Heart left ventricle (tissue), 16 donors: ENCODE measurements at regions not wholly inside any gene's neighbourhood (a gene's known extent, or its start where the extent isn't known, plus 50 kb on each side); places are given as distances from the start of the nearest gene placed in this dataset.

Experiments
- ATAC-seq, 4 donors: fragments of 200-7000 bp; cut with Tn5 transposase; one replicate each; pipeline ENCODE4 v1.9.1; 2020 to 2022; ENCODE audit warnings: moderate library complexity in 4 of 4, mild to moderate bottlenecking in 3 of 4, moderate number of reproducible peaks in 1 of 4
- DNase-seq, 5 donors: peaks; one replicate each; pipeline ENCODE4 v3.0.0-alpha.2; 2020
- H3K27ac ChIP-seq, 12 donors: fragments of 200-600 bp; sonication (generic) in 4 of 12; one replicate each; pipeline versions ENCODE4 v1.5.0 to v1.8.0; 2016 to 2022; ENCODE audit warnings: mild to moderate bottlenecking in 2 of 12
- H3K27me3 ChIP-seq, 9 donors: fragments of 200-600 bp; sonication (generic) in 2 of 9; one replicate each; pipeline versions ENCODE4 v1.5.1 to v1.8.0; 2016 to 2022; ENCODE audit warnings: mild to moderate bottlenecking in 3 of 9
- H3K36me3 ChIP-seq, 9 donors: fragments of 200-600 bp; sonication (generic) in 2 of 9; one replicate each; pipeline versions ENCODE4 v1.5.0 to v1.8.0; 2018 to 2022; ENCODE audit warnings: mild to moderate bottlenecking in 2 of 9
- H3K4me1 ChIP-seq, 12 donors: fragments of 200-600 bp; sonication (generic) in 4 of 12; one replicate each; pipeline versions ENCODE4 v1.5.0 to v1.8.0; 2016 to 2022; ENCODE audit warnings: mild to moderate bottlenecking in 3 of 12
- H3K4me3 ChIP-seq, 12 donors: fragments of 200-600 bp; sonication (generic) in 4 of 12; one replicate each; pipeline versions ENCODE4 v1.5.0 to v1.8.0; 2017 to 2022; ENCODE audit warnings: mild to moderate bottlenecking in 9 of 12, moderate library complexity in 4 of 12
- H3K9me3 ChIP-seq, 12 donors: fragments of 200-600 bp; sonication (generic) in 4 of 12; one replicate each; pipeline versions ENCODE4 v1.5.0 to v1.8.0; 2016 to 2022; ENCODE audit warnings: mild to moderate bottlenecking in 1 of 12
- CTCF ChIP-seq, 12 donors: fragments of 200-600 bp; sonication (generic) in 4 of 12; IDR thresholded peaks; one replicate each; pipeline versions ENCODE4 v1.5.0 to v1.8.0; 2018 to 2022; ENCODE audit warnings: antibody characterized with exemption in 12 of 12, mild to moderate bottlenecking in 5 of 12
- POLR2A ChIP-seq, 2 donors: fragments of 450-650 bp; IDR thresholded peaks; one replicate each; pipeline ENCODE4 v1.6.1; 2017; ENCODE audit warnings: antibody characterized with exemption in 2 of 2, mild to moderate bottlenecking in 2 of 2, moderate library complexity in 2 of 2
- WGBS, 4 donors: extraction: QIAGEN DNeasy Blood & Tissue Kit in 2 of 4; methylation state at CpG; one replicate each; pipeline versions ENCODE4 v1.1.5 to v1.1.7; 2013 to 2018; 5-methylcytosine and 5-hydroxymethylcytosine counted together
- intact Hi-C, 10 donors: fragments of 100-400 bp; cut with DNase I; formaldehyde crosslinking; loops; one replicate each; pipeline versions ENCODE4 v1.11.1 to v1.14.2; 2022
- donor health status: ischemic (EF 13 %, LVEDD 7.1; RV severe dilation, severe dysfunction).
- donor health status: healthy with polysubstance abuse.
- donor health status: DM: no; HTN: yes; CAD: no.
- donor health status: DM: no; HTN: no; CAD: no.
- donor health status: ischemic (EF 25% LVEDD 6.9; RV normal size, moderate dysfunction).
- donor health status: ischemic (EF 25% LVEDD 5.7; RV mildly dilated, moderate dysfunction).
- donor health status: healthy.
- donor health status: DM: yes; HTN: yes; CAD: no.
- donor health status: ischemic (EF 35%, LVEDD 5.7; RV mildly dilated, moderate dysfunction).
- donor health status: nonischemic (EF 11% LVEDD 7.7; RV severe dilation, severe dysfunction).
- donor health status: DM: yes; HTN: yes; CAD: no.
- donor health status: PGD.
- donor health status: ischemic (EF 29% LVEDD 5.4; RV normal size, mild dysfunction).
- donor health status: nonischemic (EF 23%, LVEDD 6.1; RV moderate dilation, normal function).

- no peak overlapping the region for H3K4me3 ChIP-seq
- 88 to 98% (median 93%) methylated on average over 2 of the region's 2 CpGs for WGBS, 4 donors
- intact Hi-C loops: no loop called here
- TF ChIP-seq CTCF (IDR thresholded peaks at IDR 0.05): no peak
- no peak for TF ChIP-seq POLR2A (IDR thresholded peaks at IDR 0.05)
- DNase-seq: no peak
- no peak for ATAC-seq
- peaks cover 0 to 22% (median 2%) of the 10 kb centered on the region in 12 donors for H3K4me1 ChIP-seq
- no peaks in the 10 kb centered on the region for H3K27me3 ChIP-seq
- H3K36me3 ChIP-seq: no peaks in the 10 kb centered on the region
- H3K9me3 ChIP-seq: no peaks in the 10 kb centered on the region
- H3K27ac ChIP-seq: no peak overlapping the region
These were observed 320.7 kb upstream of the PKDCC start for GRCh38 chr2:41727152-41727551.

GRCh38 chr2:41727711-41728110 is 320.1 kb upstream of the PKDCC start:
- TF ChIP-seq CTCF (IDR thresholded peaks at IDR 0.05) (no peak), POLR2A (IDR thresholded peaks at IDR 0.05) (no peak)
- WGBS, 4 donors: 42 to 96% (median 54%) methylated on average over 1 of the region's 1 CpG
- H3K27ac ChIP-seq: no peak overlapping the region
- intact Hi-C loops: no loop called here
- peaks cover 0 to 17% (median 0%) of the 10 kb centered on the region in 12 donors for H3K4me1 ChIP-seq
- no peak overlapping the region for H3K4me3 ChIP-seq
- DNase-seq (no peak), ATAC-seq (no peak)
- no peaks in the 10 kb centered on the region for H3K36me3 ChIP-seq
- no peaks in the 10 kb centered on the region for H3K27me3 ChIP-seq
- H3K9me3 ChIP-seq: no peaks in the 10 kb centered on the region

GRCh38 chr2:41728788-41729338 is 319.0 kb upstream of the PKDCC start:
- Histone ChIP-seq H3K27ac (no peak overlapping the region), H3K27me3 (no peaks in the 10 kb centered on the region), H3K4me1 (peaks cover 0 to 5% (median 0%) of the 10 kb centered on the region in 12 donors), H3K36me3 (no peaks in the 10 kb centered on the region), H3K9me3 (no peaks in the 10 kb centered on the region), H3K4me3 (no peak overlapping the region)
- DNase-seq (no peak), ATAC-seq (no peak)
- TF ChIP-seq CTCF (IDR thresholded peaks at IDR 0.05) (no peak), POLR2A (IDR thresholded peaks at IDR 0.05) (no peak)
- WGBS, 4 donors: 41 to 53% (median 45%) methylated on average over 5 of the region's 5 CpGs
- intact Hi-C loops: no loop called here

- Histone ChIP-seq H3K36me3 (no peaks in the 10 kb centered on the region), H3K9me3 (no peaks in the 10 kb centered on the region), H3K4me1 (peaks cover 0 to 4% (median 0%) of the 10 kb centered on the region in 12 donors), H3K27me3 (no peaks in the 10 kb centered on the region), H3K27ac (no peak overlapping the region), H3K4me3 (no peak overlapping the region)
- TF ChIP-seq POLR2A (IDR thresholded peaks at IDR 0.05) (no peak), CTCF (IDR thresholded peaks at IDR 0.05) (no peak)
- 74 to 81% (median 75%) methylated on average over 11 of the region's 11 CpGs for WGBS, 4 donors
- no peak for ATAC-seq
- intact Hi-C loops: no loop called here
- no peak for DNase-seq
These were observed 317.9 kb upstream of the PKDCC start for GRCh38 chr2:41729800-41730364.
